Caco-2 (cell line): ENCODE measurements at regions not wholly inside any gene's neighbourhood (a gene's known extent, or its start where the extent isn't known, plus 50 kb on each side); places are given as distances from the start of the nearest gene placed in this dataset.

Experiments used
- BruUV-seq: library from RNA; stranded (reverse); fragments of 400-500 nt; replicated peaks from 2 replicates; lab custom pipeline; 2021; lab: Mats Ljungman, UMichigan
- CTCF ChIA-PET: fragments of 300-600 bp; sonication (Branson Sonifier 250); formaldehyde crosslinking; loops from one replicate; lab custom pipeline; 2022; ENCODE audit warnings: antibody characterized with exemption; lab: Charles Lee
- POLR2A ChIA-PET: fragments of 300-600 bp; sonication (Branson Sonifier 250); formaldehyde crosslinking; loops from one replicate; lab custom pipeline; 2022; ENCODE audit warnings: antibody characterized with exemption; lab: Charles Lee
- DNase-seq, 2 experiments: peaks; one replicate each; pipeline versions ENCODE4 v3.0.0 to v3.0.0-alpha.2; 2020 to 2022
- H3K27me3 ChIP-seq: replicated peaks from 2 replicates; pipeline ENCODE4 v1.6.0; 2011; ENCODE audit warnings: low read length; ENCODE audit not compliant: control insufficient read depth, insufficient read depth
- H3K36me3 ChIP-seq: 2 replicates; pipeline ENCODE4 v1.5.1; 2011; ENCODE audit warnings: low read length; ENCODE audit not compliant: control insufficient read depth, insufficient read depth
- H3K4me1 ChIP-seq: fragments of 250-450 bp; sonication (Bioruptor Pico); 2 replicates; pipeline ENCODE4 v1.5.1; 2020; ENCODE audit warnings: mild to moderate bottlenecking
- H3K4me3 ChIP-seq: 2 replicates; pipeline ENCODE4 v1.5.1; 2011; ENCODE audit warnings: low read depth, mild to moderate bottlenecking, control low read depth, low read length
- H3K9me3 ChIP-seq: fragments of 250-450 bp; sonication (Bioruptor Pico); 2 replicates; pipeline ENCODE4 v1.5.1; 2020; ENCODE audit warnings: mild to moderate bottlenecking, moderate library complexity
- H3K27ac Mint-ChIP-seq: one replicate; pipeline ENCODE4 v1.8.0; 2022; ENCODE audit warnings: mixed read lengths; ENCODE audit not compliant: unreplicated experiment
- H3K27me3 Mint-ChIP-seq: one replicate; pipeline ENCODE4 v1.8.0; 2022; ENCODE audit warnings: mixed read lengths; ENCODE audit not compliant: insufficient read depth, unreplicated experiment
- H3K36me3 Mint-ChIP-seq: one replicate; pipeline ENCODE4 v1.8.0; 2022; ENCODE audit warnings: mild to moderate bottlenecking, mixed read lengths; ENCODE audit not compliant: insufficient read depth, unreplicated experiment
- H3K4me1 Mint-ChIP-seq: one replicate; pipeline ENCODE4 v1.8.0; 2022; ENCODE audit warnings: low read depth, mixed read lengths; ENCODE audit not compliant: unreplicated experiment
- H3K4me3 Mint-ChIP-seq: one replicate; pipeline ENCODE4 v1.8.0; 2022; ENCODE audit warnings: mild to moderate bottlenecking, moderate library complexity, mixed read lengths; ENCODE audit not compliant: unreplicated experiment
- H3K9me3 Mint-ChIP-seq: one replicate; pipeline ENCODE4 v1.8.0; 2022; ENCODE audit warnings: mixed read lengths; ENCODE audit not compliant: unreplicated experiment
- CTCF ChIP-seq, 2 experiments: fragments of 200-600 bp in 1 of 2; IDR thresholded peaks; 1 replicate in 1 of 2; 2 replicates in 1 of 2; pipeline versions ENCODE4 v1.5.1 to v1.8.0; 2011 to 2022; ENCODE audit warnings: antibody characterized with exemption in 1 of 2, control low read depth in 1 of 2, inconsistent platforms in 1 of 2, low read depth in 1 of 2, low read length in 1 of 2, mild to moderate bottlenecking in 1 of 2, moderate library complexity in 1 of 2; ENCODE audit not compliant: insufficient read depth in 1 of 2, severe bottlenecking in 1 of 2, unreplicated experiment in 1 of 2
- intact Hi-C: fragments of 100-400 bp; cut with micrococcal nuclease; formaldehyde crosslinking; loops from one replicate; pipeline ENCODE4 v1.10.0; 2022; ENCODE audit not compliant: unreplicated experiment

DNA sequence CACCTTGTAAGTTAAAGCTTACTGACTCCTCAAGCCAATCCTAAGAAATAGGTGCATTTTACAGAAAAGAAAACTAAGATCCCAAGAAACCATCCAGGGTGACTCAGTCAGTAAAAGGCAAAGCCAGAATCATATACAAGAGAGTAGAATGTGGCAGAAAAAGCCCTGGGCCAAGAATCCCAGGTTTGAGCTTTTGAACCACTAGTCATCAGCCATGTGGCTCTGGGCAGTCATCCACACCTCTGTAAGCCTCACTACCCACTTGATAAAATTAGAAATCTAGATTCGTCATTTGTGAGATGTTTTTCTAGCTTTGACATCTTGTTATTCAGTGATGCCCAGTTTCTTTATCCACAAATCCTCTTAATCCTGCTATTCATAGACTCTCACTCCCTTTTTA lies 122.2 kb upstream of the PDE5A start:
- POLR2A ChIA-PET, result no interaction called here

DNA sequence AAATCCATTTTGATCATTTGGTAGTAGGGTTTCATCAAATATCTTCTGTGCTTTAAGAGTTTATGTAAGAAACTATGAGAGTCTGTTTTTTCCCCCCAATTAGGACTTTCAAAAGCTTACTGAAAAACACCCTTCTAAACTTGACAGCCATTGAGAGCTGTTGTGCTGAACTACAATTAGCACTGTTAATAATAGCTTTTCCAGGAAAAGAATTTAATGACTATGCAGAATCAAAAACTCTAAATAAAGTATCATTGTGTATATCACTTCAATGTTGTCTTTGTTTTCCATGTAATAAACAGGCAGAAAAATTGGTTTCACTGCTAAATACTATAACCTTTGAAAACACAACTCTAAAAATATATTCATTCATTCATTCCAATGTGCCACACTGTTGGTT lies 121.4 kb upstream of the PDE5A start:
- Mint-ChIP-seq H3K4me1 (no peaks in the 10 kb centered on the region), H3K4me3 (no peak overlapping the region), H3K36me3 (no peaks in the 10 kb centered on the region), H3K27ac (no peak overlapping the region), H3K9me3 (no peaks in the 10 kb centered on the region), H3K27me3 (peaks cover 2% of the 10 kb centered on the region)
- no TSS peak for BruUV-seq
- intact Hi-C loops, result no loop called here
- CTCF ChIA-PET, result no interaction called here
- H3K36me3 ChIP-seq, result no peaks in the 10 kb centered on the region
- H3K27me3 ChIP-seq, result no peaks in the 10 kb centered on the region
- no peaks in the 10 kb centered on the region for H3K4me1 ChIP-seq
- no peak for DNase-seq
- H3K9me3 ChIP-seq, result no peaks in the 10 kb centered on the region
- H3K4me3 ChIP-seq, result no peak overlapping the region
- no peak for TF ChIP-seq CTCF (IDR thresholded peaks at IDR 0.05; ENCODE audit: insufficient read depth in 1 of 2, low read depth in 1 of 2, low read length in 1 of 2, severe bottlenecking in 1 of 2, unreplicated experiment in 1 of 2)
- POLR2A ChIA-PET, result no interaction called here

More for the DNA sequence above, 122.2 kb upstream of the PDE5A start:
- H3K36me3 Mint-ChIP-seq, result no peaks in the 10 kb centered on the region
- Histone ChIP-seq H3K27me3 (no peaks in the 10 kb centered on the region), H3K36me3 (no peaks in the 10 kb centered on the region), H3K4me3 (no peak overlapping the region), H3K9me3 (no peaks in the 10 kb centered on the region), H3K4me1 (no peaks in the 10 kb centered on the region)
- peaks cover 2% of the 10 kb centered on the region for H3K27me3 Mint-ChIP-seq
- no peaks in the 10 kb centered on the region for H3K9me3 Mint-ChIP-seq
- CTCF ChIA-PET, result no interaction called here
- DNase-seq, result no peak
- H3K4me1 Mint-ChIP-seq, result no peaks in the 10 kb centered on the region
- BruUV-seq, result no TSS peak
- TF ChIP-seq CTCF (IDR thresholded peaks at IDR 0.05; ENCODE audit: insufficient read depth in 1 of 2, low read depth in 1 of 2, low read length in 1 of 2, severe bottlenecking in 1 of 2, unreplicated experiment in 1 of 2), result no peak
- no peak overlapping the region for H3K27ac Mint-ChIP-seq
- intact Hi-C loops, result no loop called here
- H3K4me3 Mint-ChIP-seq, result no peak overlapping the region

DNA sequence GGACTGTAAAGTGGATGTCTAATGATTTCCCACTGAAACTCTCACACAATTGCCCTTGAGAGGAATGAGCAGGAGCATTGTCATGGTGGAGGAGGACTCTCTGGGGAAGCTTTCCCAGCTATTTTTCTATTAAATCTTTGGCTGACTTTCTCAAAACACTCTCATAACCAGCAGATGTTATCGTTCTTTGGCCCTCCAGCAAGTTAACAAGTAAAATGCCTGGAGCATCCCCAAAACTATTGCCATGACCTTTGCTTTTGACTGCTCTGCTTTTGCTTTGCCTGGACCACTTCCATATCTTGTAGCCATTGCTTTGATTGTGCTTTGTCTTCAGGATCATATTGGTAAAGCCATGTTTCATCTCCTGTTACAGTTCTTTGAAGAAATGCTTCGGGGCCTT lies 120.2 kb upstream of the PDE5A start:
- no peaks in the 10 kb centered on the region for H3K9me3 Mint-ChIP-seq
- no peaks in the 10 kb centered on the region for H3K27me3 Mint-ChIP-seq
- Histone ChIP-seq H3K9me3 (no peaks in the 10 kb centered on the region), H3K36me3 (no peaks in the 10 kb centered on the region), H3K4me3 (no peak overlapping the region), H3K27me3 (no peaks in the 10 kb centered on the region), H3K4me1 (no peaks in the 10 kb centered on the region)
- intact Hi-C loops, result no loop called here
- no peak for DNase-seq
- no TSS peak for BruUV-seq
- no peaks in the 10 kb centered on the region for H3K36me3 Mint-ChIP-seq
- H3K27ac Mint-ChIP-seq, result no peak overlapping the region
- no peak overlapping the region for H3K4me3 Mint-ChIP-seq
- POLR2A ChIA-PET, result no interaction called here
- no peak for TF ChIP-seq CTCF (IDR thresholded peaks at IDR 0.05; ENCODE audit: insufficient read depth in 1 of 2, low read depth in 1 of 2, low read length in 1 of 2, severe bottlenecking in 1 of 2, unreplicated experiment in 1 of 2)
- H3K4me1 Mint-ChIP-seq, result no peaks in the 10 kb centered on the region
- CTCF ChIA-PET, result no interaction called here
